ENCODE measurements at regions not wholly inside any gene's neighbourhood (a gene's known extent, or its start where the extent isn't known, plus 50 kb on each side); places are given as distances from the start of the nearest gene placed in this dataset.

GRCh38 chr13:86095351-86095750 is 296.1 kb upstream of the SLITRK6 start:
- TF ChIP-seq CTCF (IDR thresholded peaks at IDR 0.05) (no peak), POLR2A (IDR thresholded peaks at IDR 0.05) (no peak)

Measured in Peyer's patch (tissue), 4 donors.